ENCODE measurements at regions not wholly inside any gene's neighbourhood (a gene's known extent, or its start where the extent isn't known, plus 50 kb on each side); places are given as distances from the start of the nearest gene placed in this dataset.

- no peak overlapping the region for H3K4me3 ChIP-seq
Measured at GRCh38 chr20:47886454-47887041, 101.3 kb upstream of the SULF2 start.

More at GRCh38 chr20:47886454-47887041, 101.3 kb upstream of the SULF2 start:
- intact Hi-C loops (cut with micrococcal nuclease; ENCODE audit: unreplicated experiment) = no loop called here
- BruUV-seq (replicated peaks) = no TSS peak
- ChIA-PET POLR2A (no interaction called here), CTCF (no interaction called here), SMC1A (ENCODE audit: uncharacterized antibody, unreplicated experiment) (no interaction called here), RAD21 (ENCODE audit: unreplicated experiment) (no interaction called here)
- H3K9me3 ChIP-seq (replicated peaks; ENCODE audit: control insufficient read depth, insufficient read depth, low read length) = no peaks in the 10 kb centered on the region
- no peaks in the 10 kb centered on the region for H3K79me2 ChIP-seq (ENCODE audit: control insufficient read depth, insufficient read depth, low read length)
- ATAC-seq = peak; percentile 66; the same call in 1 of the 3 replicates
- no peak for DNase-seq (ENCODE audit: low read depth, low spot score)
- H3K4me2 ChIP-seq (ENCODE audit: control insufficient read depth, insufficient read depth) = no peak overlapping the region
- in situ Hi-C loops (cut with MboI) = no loop called here
- no peak overlapping the region for H2AFZ ChIP-seq (ENCODE audit: control insufficient read depth, low read depth, low read length)
- FAIRE-seq = no peak
- H3K36me3 ChIP-seq (ENCODE audit: control insufficient read depth in 2 of 2, insufficient read depth in 2 of 2, low read length in 1 of 2) = no peaks in the 10 kb centered on the region
- no peak overlapping the region for H3K9ac ChIP-seq (ENCODE audit: control insufficient read depth, insufficient read depth, low read length)
- H3K27me3 ChIP-seq (replicated peaks in 1 of 2; ENCODE audit: control insufficient read depth in 2 of 2, insufficient read depth in 2 of 2, low read length in 1 of 2) = peaks cover 0 to 2% of the 10 kb centered on the region in 2 experiments; a peak in 2 of 4 replicates
- 48% methylated on average over 18 of the region's 18 CpGs for WGBS (ENCODE audit: insufficient coverage, insufficient replicate concordance, low lambda C conversion rate, missing lambda C conversion rate)
- H3K27ac ChIP-seq (ENCODE audit: control insufficient read depth, insufficient read depth) = no peak overlapping the region
- TF ChIP-seq, protein P1, sequence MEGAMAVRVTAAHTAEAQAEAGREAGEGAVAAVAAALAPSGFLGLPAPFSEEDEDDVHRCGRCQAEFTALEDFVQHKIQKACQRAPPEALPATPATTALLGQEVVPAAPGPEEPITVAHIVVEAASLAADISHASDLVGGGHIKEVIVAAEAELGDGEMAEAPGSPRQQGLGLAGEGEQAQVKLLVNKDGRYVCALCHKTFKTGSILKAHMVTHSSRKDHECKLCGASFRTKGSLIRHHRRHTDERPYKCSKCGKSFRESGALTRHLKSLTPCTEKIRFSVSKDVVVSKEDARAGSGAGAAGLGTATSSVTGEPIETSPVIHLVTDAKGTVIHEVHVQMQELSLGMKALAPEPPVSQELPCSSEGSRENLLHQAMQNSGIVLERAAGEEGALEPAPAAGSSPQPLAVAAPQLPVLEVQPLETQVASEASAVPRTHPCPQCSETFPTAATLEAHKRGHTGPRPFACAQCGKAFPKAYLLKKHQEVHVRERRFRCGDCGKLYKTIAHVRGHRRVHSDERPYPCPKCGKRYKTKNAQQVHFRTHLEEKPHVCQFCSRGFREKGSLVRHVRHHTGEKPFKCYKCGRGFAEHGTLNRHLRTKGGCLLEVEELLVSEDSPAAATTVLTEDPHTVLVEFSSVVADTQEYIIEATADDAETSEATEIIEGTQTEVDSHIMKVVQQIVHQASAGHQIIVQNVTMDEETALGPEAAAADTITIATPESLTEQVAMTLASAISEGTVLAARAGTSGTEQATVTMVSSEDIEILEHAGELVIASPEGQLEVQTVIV (IDR thresholded peaks at IDR 0.05; ENCODE audit: borderline replicate concordance, partially characterized antibody) = no peak
- no peak for TF ChIP-seq CHD4 (IDR thresholded peaks at IDR 0.05)
- no peak for TF ChIP-seq BACH1 (IDR thresholded peaks at IDR 0.05; ENCODE audit: borderline replicate concordance)
- TF ChIP-seq TAF1 (IDR thresholded peaks at IDR 0.05; ENCODE audit: borderline replicate concordance, low read depth, low read length) = no peak
- no peak for TF ChIP-seq ATF7 (IDR thresholded peaks at IDR 0.05; ENCODE audit: low read depth)
- no peak for TF ChIP-seq MEF2B (IDR thresholded peaks at IDR 0.05; ENCODE audit: partially characterized antibody, poor library complexity, severe bottlenecking)
- TF ChIP-seq PAX8 (IDR thresholded peaks at IDR 0.05) = no peak
- no peak for TF ChIP-seq STAT1 (conservative IDR thresholded peaks at IDR 0.05)
- TF ChIP-seq CBX5 (IDR thresholded peaks at IDR 0.05; ENCODE audit: low read depth) = no peak
- no peak for TF ChIP-seq ASH2L (IDR thresholded peaks at IDR 0.05; ENCODE audit: borderline replicate concordance, low read depth)
- TF ChIP-seq NBN (IDR thresholded peaks at IDR 0.05) = no peak
- TF ChIP-seq, protein P2, sequence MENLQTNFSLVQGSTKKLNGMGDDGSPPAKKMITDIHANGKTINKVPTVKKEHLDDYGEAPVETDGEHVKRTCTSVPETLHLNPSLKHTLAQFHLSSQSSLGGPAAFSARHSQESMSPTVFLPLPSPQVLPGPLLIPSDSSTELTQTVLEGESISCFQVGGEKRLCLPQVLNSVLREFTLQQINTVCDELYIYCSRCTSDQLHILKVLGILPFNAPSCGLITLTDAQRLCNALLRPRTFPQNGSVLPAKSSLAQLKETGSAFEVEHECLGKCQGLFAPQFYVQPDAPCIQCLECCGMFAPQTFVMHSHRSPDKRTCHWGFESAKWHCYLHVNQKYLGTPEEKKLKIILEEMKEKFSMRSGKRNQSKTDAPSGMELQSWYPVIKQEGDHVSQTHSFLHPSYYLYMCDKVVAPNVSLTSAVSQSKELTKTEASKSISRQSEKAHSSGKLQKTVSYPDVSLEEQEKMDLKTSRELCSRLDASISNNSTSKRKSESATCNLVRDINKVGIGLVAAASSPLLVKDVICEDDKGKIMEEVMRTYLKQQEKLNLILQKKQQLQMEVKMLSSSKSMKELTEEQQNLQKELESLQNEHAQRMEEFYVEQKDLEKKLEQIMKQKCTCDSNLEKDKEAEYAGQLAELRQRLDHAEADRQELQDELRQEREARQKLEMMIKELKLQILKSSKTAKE (IDR thresholded peaks at IDR 0.05; ENCODE audit: low read depth, poor library complexity, severe bottlenecking) = no peak
- no peak for TF ChIP-seq FOXK2 (IDR thresholded peaks at IDR 0.05)
- TF ChIP-seq WRNIP1 (IDR thresholded peaks at IDR 0.05; ENCODE audit: borderline replicate concordance, low read depth, low read length) = no peak
- TF ChIP-seq SMC3 (IDR thresholded peaks at IDR 0.05; ENCODE audit: borderline replicate concordance, low read length) = no peak
- TF ChIP-seq KAT2A (conservative IDR thresholded peaks at IDR 0.05; ENCODE audit: control insufficient read depth, low read depth, low read length) = no peak
- TF ChIP-seq STAT3 (IDR thresholded peaks at IDR 0.05; ENCODE audit: low read depth, low read length) = no peak
- no peak for TF ChIP-seq NR2F1 (conservative IDR thresholded peaks at IDR 0.05)
- no peaks in the 10 kb centered on the region for H4K20me1 ChIP-seq (ENCODE audit: control insufficient read depth, insufficient read depth)
- H3K4me1 ChIP-seq (ENCODE audit: control insufficient read depth, insufficient read depth, low read length) = no peaks in the 10 kb centered on the region
